ENCODE measurements at regions not wholly inside any gene's neighbourhood (a gene's known extent, or its start where the extent isn't known, plus 50 kb on each side); places are given as distances from the start of the nearest gene placed in this dataset.
"Not testable (repeated sequence)": the region's sequence is repeated elsewhere in the genome, so short reads cannot be mapped to it uniquely, and the experiment has no call there.

GRCh38 chr2:17355608-17356329 is 162.5 kb downstream of the RAD51AP2 start:
- DNase-seq: no peak

DNA sequence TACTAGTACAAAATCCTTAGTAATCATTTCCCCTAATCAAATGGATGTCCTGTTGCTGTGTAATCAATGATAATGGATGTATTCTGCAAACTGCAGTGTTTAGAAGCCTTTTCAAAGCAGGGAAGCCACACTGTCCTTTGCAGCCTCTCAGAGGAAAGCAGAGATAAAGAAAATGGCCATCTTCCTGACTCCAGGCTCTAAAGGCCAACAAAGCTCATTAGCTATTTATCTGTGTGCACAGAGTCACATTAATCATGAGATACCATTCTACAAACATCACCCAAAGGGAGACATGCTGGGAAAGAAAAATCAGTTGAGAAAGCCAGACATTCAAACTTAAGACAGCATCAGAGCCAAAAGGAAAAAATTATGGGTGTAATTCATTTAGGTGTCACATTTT is 165.0 kb downstream of the RAD51AP2 start:
- DNase-seq: no peak

GRCh38 chr2:17342692-17343091 is 175.5 kb downstream of the RAD51AP2 start:
- DNase-seq: not testable (repeated sequence)

DNA sequence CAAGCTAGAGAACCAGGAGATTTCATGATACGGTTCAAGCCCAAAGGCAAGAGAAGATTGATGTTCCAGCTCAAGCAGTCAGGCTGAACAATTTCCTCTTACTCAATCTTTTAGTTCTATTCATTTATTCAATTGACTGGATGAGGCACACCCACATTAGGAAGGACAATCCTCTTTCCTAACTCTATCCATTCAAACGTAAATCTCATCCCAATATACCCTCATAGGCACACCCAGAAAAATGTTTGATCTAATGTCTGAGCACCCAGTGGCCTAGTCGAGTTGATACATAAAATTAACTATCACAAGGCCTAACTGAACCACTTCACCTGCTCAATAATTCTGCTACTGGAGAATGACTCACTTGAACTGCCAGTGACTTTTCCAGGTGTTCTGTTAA is 180.7 kb downstream of the RAD51AP2 start:
- DNase-seq: no peak

GRCh38 chr2:17336458-17336857 is 181.8 kb downstream of the RAD51AP2 start:
- no peak for DNase-seq

- DNase-seq: no peak
Measured at GRCh38 chr2:17334300-17334699, 183.9 kb downstream of the RAD51AP2 start.

DNA sequence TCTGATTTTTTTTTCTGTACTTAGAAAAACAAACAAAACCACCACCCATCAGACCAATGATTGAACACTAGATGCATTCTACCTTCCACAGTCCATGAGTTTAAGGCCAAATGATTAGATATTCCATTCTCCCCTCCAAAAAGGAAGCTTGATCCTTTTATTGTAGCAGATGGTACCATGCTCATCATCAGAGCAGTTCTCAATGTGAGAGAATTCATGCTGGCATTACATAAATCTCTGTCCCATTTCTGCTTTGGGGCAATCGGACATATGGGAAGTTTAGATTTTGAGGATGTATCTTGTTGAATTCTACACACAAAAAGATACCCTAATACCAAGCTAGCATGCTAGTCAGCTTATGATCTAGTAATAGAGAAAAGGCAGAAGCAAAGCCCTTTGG is 186.6 kb downstream of the RAD51AP2 start:
- no peak for DNase-seq

DNA sequence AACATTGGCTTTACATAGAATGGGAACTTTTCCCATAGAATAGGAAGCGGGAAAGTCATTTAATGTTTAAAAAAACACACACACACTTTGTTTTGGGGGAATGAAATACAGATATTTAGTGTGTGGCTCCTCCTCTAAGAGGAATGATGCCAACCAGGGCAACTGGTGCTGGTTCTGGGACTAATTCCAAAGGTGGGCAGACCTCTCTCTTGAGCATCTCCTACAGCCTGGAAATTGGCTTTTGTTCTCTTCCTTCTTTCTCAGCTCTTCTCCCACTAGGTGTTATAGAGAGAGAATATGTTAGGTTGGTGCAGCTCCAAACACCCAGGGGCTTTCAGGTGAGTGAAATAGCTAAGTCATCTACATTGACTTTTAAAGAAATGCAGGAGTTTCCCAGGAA is 190.1 kb downstream of the RAD51AP2 start:
- DNase-seq: peak; percentile 10 to 28

GRCh38 chr2:17327649-17328048 is 190.6 kb downstream of the RAD51AP2 start:
- DNase-seq: no peak

DNA sequence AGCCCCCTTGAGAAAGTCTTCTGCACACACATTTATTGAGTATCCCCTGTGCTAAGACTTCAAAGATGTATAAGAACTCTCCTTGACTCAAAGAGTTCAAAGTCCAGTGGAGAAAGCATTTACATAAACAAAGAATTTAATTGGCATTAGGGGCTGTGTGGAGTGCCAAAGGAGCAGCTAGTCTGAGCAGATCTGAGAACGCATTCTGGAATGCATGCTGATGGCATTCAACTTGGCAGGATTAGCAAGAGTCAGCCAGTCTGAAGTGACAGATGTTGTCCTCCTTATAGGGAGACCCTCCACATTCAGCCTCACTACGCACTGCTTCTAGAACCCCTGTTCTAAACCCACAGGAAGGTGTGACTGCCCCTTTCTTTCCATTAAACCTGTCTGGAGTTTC is 191.5 kb downstream of the RAD51AP2 start:
- peak; percentile 5 to 14 for DNase-seq

DNA sequence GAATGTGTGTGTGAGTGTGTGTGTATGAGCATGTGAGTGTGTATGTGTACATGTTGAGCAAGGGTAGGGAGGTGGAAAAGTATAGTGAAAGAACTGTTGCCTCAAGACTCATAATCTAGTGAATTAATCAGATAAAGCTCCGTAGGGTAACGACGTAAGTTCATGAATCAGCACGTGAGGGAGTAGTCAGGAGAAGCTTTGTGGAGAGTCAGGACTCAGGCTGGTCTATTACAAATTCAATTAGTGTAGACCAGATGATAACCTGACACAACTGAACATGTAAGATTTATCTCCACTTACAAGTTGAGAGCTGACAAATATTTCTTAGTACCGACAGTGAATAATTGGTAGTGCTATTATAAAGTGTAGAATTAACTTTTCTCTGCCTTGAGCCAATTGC is 194.5 kb downstream of the RAD51AP2 start:
- DNase-seq: no peak

DNA sequence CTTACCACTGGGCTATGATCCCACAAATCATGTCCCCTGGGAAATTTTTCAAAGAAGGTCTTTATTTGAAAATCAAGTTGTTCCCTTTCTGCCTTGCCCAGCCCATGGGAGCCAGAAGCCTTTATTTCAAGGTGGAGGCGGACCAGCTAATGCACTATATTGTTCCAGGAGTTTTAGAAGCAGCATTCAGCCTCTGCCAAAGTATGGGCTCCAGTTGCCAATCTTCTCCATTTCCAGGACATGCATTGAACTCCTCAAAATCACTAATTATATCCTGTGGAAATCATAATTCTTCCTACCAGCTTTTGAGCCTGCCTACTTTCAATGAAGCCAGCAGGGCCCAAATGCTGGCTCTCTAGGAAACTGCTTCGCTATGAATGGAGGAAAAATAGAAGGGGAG is 195.8 kb downstream of the RAD51AP2 start:
- no peak for DNase-seq

DNA sequence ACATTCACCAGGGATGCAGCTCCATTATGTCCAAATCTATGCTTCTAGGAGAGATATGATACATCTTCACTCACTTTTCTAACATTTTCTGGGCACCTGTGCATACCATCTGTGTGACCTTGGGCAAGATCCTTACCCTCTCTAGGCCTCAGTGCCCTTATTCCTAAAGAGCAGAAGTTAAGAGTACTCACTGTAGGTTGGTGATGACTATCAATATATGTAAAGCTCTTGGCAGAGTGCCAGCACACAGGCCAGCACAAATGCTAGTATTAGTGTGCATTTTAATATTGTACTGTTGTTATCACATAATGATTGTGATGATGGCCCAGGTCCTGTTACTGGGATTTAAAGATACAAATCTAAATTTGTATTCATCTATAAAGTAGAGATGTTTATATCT is 199.2 kb downstream of the RAD51AP2 start:
- DNase-seq: peak in 1 of 2 experiments; percentile 37

DNA sequence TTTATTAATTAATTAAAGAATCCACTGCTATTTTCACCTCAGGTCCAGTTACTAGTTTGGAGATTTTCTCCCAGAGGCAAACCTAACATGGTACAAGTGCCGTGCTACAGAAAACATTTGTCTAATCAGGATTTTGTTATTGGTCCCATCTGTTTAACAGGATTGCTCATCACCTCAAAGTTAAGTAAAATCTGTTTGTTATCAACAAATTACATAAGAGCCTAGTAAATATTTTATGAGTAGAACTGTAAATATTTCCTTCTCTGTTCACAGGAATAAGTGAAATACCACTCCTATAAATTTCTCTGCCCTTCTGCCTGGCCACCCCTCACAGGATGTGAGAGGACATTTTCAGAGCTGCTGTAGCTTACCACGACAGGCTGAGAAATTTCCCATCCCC is 200.2 kb downstream of the RAD51AP2 start:
- DNase-seq: no peak

GRCh38 chr2:17317439-17317976 is 200.7 kb downstream of the RAD51AP2 start:
- DNase-seq: no peak

DNA sequence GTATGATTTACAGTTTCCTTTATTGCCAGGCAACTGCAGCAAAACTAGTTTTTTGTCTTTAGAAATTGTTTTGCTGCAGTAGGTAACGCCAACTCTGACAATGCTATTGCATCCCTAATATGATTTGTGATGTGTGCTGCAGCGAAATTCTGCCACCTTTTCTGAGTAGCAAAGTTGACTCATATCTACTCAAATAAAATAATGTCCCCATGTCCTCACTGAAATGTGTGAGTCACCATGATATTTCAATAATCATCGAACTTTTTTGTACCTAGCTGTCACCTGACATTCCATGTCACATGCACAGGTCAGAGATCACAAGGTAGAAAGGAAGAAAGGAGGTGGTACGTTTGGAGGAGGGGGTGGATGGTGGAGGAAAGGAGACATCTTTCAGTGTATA is 205.0 kb downstream of the RAD51AP2 start:
- no peak for DNase-seq

DNA sequence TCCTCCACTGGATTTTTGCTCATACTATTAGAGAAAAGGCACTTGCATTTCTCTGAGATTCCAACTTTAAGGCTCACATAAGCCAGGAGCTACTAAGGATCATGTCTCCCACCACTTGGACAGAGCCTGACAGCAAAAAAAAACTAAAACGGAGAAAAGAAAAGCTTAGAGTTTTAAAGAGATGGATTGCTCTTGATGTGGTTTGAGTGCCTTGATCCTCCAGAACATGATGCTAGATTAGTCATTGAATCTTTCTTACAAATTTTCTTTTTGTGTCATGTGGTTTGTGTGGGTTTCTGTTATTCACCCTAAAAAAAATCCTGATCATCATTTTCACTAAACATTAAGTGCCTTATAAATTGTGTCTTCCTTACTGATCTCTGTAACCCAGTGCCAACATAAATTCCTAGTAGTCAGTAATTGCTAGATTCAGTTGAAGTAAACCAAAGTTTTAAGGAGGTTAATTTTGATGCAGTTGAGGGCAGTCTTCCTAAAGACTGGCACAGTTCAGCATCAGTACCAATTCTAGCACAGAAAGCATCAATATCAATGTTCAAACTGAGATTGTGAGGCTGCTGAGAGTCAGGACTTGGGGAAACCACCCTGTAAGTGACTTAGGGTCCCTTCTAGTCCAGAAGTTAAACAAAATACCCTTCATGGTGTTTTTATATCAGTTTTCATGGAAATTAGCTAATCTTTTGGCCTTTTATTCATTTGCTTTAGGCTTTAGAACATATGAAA is 206.3 kb downstream of the RAD51AP2 start:
- no peak for DNase-seq

GRCh38 chr2:17311106-17311619 is 207.1 kb downstream of the RAD51AP2 start:
- no peak for DNase-seq

DNA sequence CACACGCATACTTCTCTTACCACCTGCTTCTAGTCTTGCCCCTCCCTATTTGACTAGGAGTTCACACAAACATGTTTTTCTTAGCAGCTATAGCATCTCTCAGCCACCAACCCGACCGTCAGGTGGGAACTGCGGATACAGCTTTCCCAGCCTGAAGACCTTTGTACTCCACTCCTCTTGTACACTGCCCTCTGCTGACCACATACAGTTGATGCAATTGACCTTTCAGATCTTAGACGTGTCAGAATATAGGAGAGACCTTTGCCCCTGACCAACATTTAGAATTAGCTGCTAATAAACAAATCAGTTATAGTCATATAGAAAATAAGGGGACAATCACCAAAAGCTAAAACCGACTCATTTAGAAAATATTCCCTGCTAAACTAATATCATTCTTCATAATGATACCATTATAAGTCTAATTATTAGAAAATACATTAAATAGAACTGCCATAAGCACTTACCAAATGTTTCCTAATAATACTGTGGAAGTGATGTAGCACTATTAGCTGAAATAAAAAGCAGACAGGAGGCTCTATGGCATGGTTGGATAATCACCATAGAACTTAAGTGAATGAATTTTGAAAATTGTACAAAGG is 208.4 kb downstream of the RAD51AP2 start:
- peak; percentile 82 to 93 for DNase-seq

- no peak for DNase-seq
Measured at GRCh38 chr2:17309181-17309580, 209.1 kb downstream of the RAD51AP2 start.

DNA sequence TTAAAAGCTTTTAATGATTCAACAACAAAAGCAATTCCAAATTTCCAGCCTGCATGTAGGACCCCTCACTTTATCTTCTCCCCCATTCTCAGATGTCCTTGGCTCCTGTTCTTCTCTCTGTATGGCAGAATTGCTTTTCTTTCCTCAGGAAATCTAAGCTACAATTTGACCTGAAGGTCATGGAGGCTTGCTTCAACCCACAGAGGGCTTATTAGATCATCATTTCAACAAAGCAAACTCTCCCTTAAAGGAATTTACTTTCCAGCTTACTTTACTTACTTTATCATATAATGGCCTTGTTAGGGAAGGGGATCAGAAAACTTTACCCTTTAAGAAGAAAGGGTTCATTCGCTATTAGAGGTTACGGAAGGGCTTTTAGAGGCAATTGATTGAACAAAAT is 211.5 kb downstream of the RAD51AP2 start:
- no peak for DNase-seq

DNA sequence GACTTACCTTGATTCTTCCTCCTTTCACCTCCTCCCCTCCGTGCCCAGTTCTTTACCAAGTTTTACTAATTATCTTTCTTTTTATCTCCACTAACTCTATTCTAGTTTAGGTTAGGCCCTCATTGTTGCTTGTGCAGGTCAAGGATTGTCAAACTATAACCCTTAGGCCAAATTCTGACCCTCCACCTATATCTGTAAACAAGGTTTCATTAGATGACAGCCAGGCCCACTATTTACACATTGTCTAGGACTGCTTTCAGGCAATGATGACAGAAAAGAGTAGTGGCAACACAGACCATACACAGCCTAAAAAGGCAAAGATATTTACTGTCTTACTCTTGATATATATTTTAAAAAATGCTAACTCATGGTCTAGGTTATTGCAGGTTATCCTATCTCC is 212.0 kb downstream of the RAD51AP2 start:
- no peak for DNase-seq

DNA sequence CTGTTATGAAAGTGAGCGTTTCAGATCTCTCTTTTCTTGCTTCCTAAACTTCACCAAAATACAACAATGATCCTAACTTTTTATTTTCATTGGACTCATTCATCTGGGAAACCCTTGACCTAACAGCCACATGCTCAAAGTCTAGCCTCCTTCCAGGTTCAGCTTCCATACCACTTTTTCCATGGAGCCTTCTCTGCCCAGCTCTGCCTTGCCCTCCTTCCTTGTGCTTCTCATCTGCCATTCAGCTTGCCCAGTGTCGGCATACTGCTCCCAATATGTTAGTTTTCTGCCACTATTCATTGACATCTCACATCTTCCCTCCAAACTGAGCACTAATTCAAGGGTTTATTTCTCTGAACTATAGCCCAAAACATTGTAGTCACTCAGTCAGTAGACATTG is 214.7 kb downstream of the RAD51AP2 start:
- DNase-seq: no peak

DNA sequence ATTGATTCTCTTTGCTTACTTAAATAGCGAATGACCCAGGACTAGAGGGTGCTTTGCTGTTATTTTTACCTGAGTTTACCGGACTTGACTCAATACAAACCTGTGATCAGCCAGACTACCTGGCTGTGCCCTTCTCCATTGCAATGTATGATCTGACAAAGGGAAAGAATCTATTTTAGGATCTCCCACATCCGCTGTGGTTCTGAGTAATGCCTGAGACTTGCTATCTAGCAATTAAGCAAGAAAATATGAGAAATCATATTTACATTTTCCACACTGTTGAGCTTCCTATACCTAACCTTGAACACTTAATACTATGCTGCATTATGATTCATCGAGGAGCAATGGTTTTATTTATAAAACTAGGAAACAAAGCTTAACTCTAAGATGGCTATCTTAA is 215.2 kb downstream of the RAD51AP2 start:
- DNase-seq: no peak

Measured in NCI-H526 (cell line).